BE2C (cell line): ENCODE measurements at regions not wholly inside any gene's neighbourhood (a gene's known extent, or its start where the extent isn't known, plus 50 kb on each side); places are given as distances from the start of the nearest gene placed in this dataset.

Experiments used
- DNase-seq: peaks from one replicate; pipeline ENCODE4 v3.0.0-alpha.2; 2020
- H3K27me3 ChIP-seq: fragments of 250-450 bp; sonication (Bioruptor Pico); 2 replicates; pipeline ENCODE4 v1.5.1; 2020; ENCODE audit warnings: mild to moderate bottlenecking
- H3K36me3 ChIP-seq: fragments of 250-450 bp; sonication (Bioruptor Pico); 2 replicates; pipeline ENCODE4 v1.5.1; 2020; ENCODE audit warnings: mild to moderate bottlenecking
- H3K4me1 ChIP-seq: fragments of 250-450 bp; sonication (Bioruptor Pico); 2 replicates; pipeline ENCODE4 v1.5.1; 2020
- H3K4me3 ChIP-seq: 2 replicates; pipeline ENCODE4 v1.5.1; 2011; ENCODE audit warnings: low read depth, low read length
- H3K9me3 ChIP-seq: fragments of 250-450 bp; sonication (Bioruptor Pico); 2 replicates; pipeline ENCODE4 v1.5.1; 2020
- TF ChIP-seq, protein P1 (sequence below): IDR thresholded peaks from 2 replicates; pipeline ENCODE4 v1.5.1; 2012; ENCODE audit warnings: mild to moderate bottlenecking, low read depth, low read length

DNA sequence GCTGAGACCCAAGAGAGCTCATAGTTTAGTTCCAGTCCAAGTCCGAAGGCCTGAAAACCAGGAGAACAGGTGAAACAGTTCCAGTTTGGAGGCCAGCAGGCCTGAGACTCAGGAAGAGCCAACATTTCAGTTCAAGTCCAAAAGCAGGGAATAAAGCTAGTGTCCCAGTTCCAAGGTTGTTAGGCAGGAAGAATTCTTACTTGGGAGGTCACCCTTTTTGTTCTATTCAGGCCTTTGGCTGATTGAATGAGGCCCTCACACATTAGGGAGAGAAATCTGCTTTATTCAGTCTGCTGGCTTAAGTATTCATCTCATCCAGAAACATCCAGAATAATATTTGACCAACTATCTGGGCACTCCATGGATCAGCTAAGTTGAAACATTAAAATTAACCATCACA, 294.6 kb downstream of the PCNX1 start:
- TF ChIP-seq, protein P1, sequence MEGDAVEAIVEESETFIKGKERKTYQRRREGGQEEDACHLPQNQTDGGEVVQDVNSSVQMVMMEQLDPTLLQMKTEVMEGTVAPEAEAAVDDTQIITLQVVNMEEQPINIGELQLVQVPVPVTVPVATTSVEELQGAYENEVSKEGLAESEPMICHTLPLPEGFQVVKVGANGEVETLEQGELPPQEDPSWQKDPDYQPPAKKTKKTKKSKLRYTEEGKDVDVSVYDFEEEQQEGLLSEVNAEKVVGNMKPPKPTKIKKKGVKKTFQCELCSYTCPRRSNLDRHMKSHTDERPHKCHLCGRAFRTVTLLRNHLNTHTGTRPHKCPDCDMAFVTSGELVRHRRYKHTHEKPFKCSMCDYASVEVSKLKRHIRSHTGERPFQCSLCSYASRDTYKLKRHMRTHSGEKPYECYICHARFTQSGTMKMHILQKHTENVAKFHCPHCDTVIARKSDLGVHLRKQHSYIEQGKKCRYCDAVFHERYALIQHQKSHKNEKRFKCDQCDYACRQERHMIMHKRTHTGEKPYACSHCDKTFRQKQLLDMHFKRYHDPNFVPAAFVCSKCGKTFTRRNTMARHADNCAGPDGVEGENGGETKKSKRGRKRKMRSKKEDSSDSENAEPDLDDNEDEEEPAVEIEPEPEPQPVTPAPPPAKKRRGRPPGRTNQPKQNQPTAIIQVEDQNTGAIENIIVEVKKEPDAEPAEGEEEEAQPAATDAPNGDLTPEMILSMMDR = no peak
- no peak for DNase-seq
- Histone ChIP-seq H3K4me1 (peaks cover 5% of the 10 kb centered on the region; the same call in 1 of the 2 replicates), H3K36me3 (no peaks in the 10 kb centered on the region), H3K9me3 (no peaks in the 10 kb centered on the region), H3K4me3 (no peak overlapping the region), H3K27me3 (no peaks in the 10 kb centered on the region)

DNA sequence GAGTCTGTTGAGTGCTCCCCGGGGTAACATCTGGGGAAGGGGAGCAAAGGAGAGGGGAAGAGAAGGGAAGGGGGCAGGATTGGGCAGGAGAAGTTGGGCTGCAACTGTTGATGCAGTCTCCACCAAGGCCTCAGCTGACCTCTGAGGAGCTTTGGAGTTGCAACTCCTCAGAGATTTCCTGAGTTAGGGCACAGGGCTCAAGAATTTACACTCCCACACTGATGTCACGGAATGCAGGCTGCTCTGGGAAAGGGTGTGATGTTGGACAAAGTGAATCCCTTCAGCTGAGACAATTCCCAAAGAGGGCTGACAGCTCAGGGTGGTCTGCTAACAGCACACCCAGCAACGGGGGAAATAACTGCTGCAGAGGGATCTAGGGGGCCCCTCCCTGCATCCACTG, 295.6 kb downstream of the PCNX1 start:
- TF ChIP-seq, protein P1 = no peak
- H3K27me3 ChIP-seq = no peaks in the 10 kb centered on the region
- peaks cover 13% of the 10 kb centered on the region for H3K4me1 ChIP-seq
- H3K36me3 ChIP-seq = no peaks in the 10 kb centered on the region
- no peaks in the 10 kb centered on the region for H3K9me3 ChIP-seq
- DNase-seq = no peak
- H3K4me3 ChIP-seq = no peak overlapping the region

DNA sequence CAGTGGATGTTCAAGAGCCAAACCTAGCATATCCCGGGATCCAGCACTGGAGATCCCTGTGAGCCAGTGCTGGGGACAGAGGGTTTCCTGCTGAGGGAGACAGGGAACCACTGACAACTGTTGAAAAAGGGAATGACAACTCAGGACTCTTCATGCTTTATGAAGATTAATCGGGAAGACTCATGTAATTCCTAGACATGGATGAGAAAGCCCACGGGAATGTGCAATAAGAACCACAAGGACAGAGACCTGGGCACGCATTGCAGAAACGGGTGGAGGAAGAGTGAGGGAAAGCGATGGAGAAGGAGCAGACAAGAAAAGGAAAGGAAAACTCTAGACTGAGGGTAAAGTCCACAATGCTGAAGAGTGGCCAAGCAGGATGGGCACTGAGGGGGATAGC, 296.0 kb downstream of the PCNX1 start:
- Histone ChIP-seq H3K36me3 (no peaks in the 10 kb centered on the region), H3K4me3 (no peak overlapping the region), H3K4me1 (peaks cover 13% of the 10 kb centered on the region), H3K9me3 (no peaks in the 10 kb centered on the region), H3K27me3 (no peaks in the 10 kb centered on the region)
- TF ChIP-seq, protein P1 = no peak
- no peak for DNase-seq

DNA sequence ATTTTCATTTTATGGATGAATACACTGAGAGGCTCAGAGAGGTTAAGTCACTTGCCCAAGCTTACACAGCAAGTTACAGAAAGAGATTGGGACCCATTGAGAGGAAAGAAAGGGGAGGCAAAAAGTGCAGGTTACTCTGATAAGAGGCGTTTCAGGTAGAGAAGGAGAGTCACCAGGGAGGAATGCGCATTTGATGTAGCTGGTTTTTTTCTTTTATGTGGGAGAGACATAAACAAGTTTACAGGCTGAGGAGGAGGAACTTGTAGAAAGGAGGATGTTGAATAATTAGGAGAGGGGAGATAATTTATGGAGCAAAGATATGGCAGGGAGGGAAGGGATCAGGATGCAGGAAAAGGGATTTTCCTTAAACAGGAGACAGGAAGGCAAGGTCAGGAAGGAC, 297.0 kb downstream of the PCNX1 start:
- Histone ChIP-seq H3K4me3 (no peak overlapping the region), H3K9me3 (no peaks in the 10 kb centered on the region), H3K27me3 (no peaks in the 10 kb centered on the region), H3K36me3 (no peaks in the 10 kb centered on the region), H3K4me1 (peaks cover 13% of the 10 kb centered on the region)
- no peak for DNase-seq
- TF ChIP-seq, protein P1 = no peak

DNA sequence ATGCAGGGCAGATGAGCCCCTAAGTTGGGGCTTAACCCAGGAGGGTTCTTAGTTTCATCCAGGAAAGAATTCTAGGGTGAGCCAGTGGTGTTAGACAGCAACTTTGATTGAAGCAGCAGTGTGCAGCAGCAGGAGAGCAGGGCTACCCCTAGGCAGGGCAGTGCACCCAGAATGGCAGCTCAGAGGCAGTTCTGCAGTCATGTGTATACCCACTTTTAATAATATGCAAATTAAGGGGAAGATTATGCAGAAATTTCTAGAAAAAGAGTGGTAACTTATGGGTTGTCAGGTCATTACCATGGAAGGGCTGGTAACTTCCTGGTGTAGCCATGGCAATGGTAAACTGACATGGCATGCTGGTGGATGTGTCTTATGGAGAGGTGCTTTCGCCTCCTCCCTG, 297.5 kb downstream of the PCNX1 start:
- DNase-seq = no peak
- Histone ChIP-seq H3K4me1 (peaks cover 13% of the 10 kb centered on the region), H3K9me3 (no peaks in the 10 kb centered on the region), H3K27me3 (no peaks in the 10 kb centered on the region), H3K4me3 (no peak overlapping the region), H3K36me3 (no peaks in the 10 kb centered on the region)
- TF ChIP-seq, protein P1 = no peak

DNA sequence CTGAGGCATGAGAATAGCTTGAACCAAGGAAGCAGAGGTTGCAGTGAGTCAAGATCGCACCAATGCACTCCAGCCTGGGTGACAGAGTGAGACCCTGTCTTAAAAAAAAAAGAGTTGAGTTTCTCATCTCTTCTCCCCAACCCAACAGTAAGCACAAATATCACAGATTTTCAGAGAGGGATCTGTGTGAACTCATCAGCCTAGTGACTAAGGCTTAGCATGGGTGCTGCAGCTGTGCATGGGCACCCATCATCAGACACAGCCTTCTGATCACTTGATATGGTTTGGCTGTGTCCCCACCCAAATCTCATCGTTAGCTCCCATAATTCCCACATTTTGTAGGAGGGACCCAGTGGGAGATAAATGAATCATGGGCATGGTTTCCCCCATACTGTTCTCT, 298.9 kb downstream of the PCNX1 start:
- no peak overlapping the region for H3K4me3 ChIP-seq
- no peaks in the 10 kb centered on the region for H3K27me3 ChIP-seq
- H3K9me3 ChIP-seq = no peaks in the 10 kb centered on the region
- DNase-seq = no peak
- peaks cover 13% of the 10 kb centered on the region for H3K4me1 ChIP-seq
- TF ChIP-seq, protein P1 = no peak
- no peaks in the 10 kb centered on the region for H3K36me3 ChIP-seq
